ENCODE measurements at regions not wholly inside any gene's neighbourhood (a gene's known extent, or its start where the extent isn't known, plus 50 kb on each side); places are given as distances from the start of the nearest gene placed in this dataset.

- TF ChIP-seq CTCF (IDR thresholded peaks at IDR 0.05 in 8 of 11, conservative IDR thresholded peaks at IDR 0.05 in 3 of 11) (no peak), POLR2AphosphoS5 (IDR thresholded peaks at IDR 0.05) (no peak)
These were observed 336.0 kb downstream of the RRAGC start for GRCh38 chr1:38523568-38523939.

Measured in spleen (tissue), 7 donors.